Activated naive CD4-positive, alpha-beta T cell treated with Interleukin-2 at 50 U/mL for 16 hours (primary cell): ENCODE measurements at regions not wholly inside any gene's neighbourhood (a gene's known extent, or its start where the extent isn't known, plus 50 kb on each side); places are given as distances from the start of the nearest gene placed in this dataset.

ENCODE experiments used
- DNase-seq: peaks from one replicate; pipeline ENCODE4 v3.0.0-alpha.2; 2020

DNA sequence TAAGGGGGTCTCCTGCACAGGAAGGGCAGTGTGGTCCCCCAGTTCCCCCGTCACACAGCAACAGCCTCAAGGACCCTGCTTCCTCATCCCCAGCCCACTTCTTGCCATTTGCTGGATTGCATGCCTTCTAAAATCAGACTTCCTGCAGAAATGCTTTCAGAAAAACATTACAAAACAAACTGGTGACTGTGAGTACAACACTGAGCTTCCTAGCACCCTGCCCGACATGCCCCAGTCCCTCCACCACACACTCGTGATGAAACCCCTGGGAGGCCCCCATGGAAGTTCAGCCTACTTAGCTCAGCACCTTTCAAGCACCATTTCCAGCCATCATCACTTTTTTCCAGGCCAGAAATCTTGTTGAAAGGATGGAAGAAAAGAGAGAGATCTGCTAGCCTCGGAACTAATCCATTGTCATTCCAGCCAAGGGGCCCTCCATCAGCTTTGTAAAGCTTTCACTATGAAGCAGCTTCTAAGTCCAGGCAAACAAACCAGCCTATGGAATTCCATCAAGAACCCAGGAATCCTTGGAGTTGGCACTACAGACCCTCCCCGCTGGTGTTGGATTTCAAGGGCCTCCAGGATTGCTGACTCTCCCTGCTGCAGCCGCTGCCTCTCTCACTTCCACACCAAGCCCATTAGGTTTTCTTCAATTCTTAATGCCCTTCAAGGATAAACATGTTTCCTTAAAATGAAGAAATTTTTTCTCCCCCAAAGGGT lies 114.6 kb downstream of the C5orf15 start:
- no peak for DNase-seq

DNA sequence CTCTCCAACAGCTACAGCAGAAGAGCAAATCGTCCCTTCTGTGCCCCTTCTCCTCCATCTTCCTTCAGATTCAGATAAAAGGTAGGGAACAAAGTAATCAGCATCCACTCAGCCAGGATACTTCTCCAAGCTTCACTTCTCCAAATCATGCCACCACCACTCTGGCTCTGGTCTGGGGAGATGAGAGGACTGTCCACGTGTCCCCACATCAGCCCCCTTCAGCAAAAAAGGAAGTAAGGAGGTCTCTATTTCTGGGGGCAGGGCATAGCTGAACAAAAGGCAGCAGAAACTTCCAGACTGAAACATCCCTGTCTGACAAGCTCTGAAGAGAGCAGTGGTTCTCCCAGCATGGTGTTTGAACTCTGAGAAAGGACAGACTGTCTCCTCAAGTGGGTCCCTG lies 116.9 kb downstream of the C5orf15 start:
- no peak for DNase-seq

DNA sequence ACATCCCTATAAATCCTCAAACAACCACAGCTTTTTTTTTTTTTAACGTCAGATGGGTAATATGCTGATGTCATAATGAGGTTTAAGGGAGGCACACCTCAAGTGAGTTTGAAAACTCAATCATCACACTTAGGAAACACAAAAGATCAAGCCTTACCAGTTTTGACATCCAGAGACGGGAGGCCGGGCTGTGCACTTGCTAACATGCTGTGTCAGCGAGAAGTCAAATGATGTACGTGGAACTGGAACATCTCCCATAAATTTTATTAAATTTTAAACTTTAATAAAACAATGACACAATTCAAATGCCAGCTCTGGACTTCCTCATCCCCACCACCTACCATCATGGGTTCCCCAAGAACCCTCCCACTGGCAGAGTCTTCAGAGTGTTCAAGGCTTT lies 117.6 kb downstream of the C5orf15 start:
- no peak for DNase-seq

DNA sequence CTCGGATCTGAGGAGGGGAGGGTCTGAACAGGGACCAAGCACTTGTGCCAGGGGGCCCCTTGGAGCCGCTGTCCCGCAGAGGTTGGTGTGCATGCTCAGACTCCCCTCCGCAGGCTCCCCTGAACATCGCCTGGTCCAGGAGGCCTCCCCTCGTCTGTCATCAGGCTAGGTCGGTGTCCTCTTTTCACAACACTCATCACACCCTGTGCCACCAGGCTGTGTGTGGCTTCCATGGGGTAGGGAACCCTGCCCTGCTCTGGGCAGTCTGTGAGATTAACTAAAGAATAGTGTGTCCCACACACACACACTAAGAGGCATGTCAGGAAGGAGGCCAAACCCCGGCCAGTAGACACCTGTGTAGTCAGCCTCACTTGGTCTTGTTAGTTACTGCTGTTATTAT lies 119.3 kb downstream of the C5orf15 start:
- no peak for DNase-seq

DNA sequence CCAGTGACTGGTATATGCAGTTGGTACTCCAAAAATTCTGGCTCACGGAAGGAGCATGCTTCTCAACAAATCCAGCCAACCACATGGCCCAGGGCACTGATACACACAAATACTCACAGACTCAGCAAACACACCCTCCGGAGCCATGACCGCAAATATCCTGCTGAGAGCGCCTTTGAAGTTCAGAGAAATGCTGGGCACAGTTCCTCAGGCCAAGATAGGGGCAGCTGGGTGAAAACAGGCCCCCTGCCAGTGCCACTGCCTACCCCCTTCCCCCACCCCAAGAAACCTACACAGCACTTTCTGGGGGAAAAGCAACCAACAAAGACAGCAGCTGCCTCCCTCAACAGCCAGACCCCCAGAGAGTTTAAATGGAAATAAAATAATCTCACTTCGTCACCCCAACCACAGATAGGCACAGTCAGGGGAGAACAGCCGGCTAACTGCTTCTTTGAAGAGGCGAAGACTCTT lies 120.0 kb downstream of the C5orf15 start:
- DNase-seq = no peak

DNA sequence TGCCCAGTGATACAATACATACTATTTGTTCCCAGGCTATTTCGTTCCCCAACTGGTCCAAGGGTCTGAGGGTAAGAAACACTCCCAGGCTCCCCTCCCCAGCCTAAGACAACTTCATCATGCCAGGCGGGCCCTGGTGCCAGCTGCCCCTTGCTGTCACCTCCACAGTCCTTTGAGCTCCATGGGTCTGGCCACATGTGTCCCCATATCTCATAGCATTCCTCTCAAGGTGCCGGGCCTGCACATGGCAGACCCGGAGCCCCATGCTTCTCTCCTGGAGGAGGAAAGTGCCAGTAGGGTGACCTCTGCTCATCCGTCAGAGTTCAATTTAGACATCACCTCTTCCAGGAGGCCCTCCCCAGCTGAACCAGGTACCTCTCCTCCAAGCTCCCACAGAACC lies 120.5 kb downstream of the C5orf15 start:
- DNase-seq = no peak

DNA sequence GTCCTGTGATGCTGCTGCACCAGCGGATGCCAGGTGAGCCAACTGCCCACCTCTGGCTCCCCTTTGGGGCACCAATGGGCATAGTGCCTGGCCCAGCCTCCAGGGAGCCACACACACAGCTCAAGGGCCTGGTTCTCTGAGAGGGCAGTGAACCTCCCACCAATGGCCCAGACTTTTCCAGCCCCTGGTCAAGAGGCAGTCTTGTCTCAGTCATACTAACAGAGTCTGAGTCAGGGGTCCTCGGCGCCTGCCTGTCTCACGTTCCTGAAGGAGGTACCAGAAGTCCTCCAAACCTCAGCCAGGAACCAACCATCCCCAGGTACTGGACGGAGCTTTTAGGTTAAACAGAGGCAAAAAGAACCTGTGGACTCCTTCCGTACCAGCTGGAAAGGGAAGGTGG lies 121.1 kb downstream of the C5orf15 start:
- no peak for DNase-seq

DNA sequence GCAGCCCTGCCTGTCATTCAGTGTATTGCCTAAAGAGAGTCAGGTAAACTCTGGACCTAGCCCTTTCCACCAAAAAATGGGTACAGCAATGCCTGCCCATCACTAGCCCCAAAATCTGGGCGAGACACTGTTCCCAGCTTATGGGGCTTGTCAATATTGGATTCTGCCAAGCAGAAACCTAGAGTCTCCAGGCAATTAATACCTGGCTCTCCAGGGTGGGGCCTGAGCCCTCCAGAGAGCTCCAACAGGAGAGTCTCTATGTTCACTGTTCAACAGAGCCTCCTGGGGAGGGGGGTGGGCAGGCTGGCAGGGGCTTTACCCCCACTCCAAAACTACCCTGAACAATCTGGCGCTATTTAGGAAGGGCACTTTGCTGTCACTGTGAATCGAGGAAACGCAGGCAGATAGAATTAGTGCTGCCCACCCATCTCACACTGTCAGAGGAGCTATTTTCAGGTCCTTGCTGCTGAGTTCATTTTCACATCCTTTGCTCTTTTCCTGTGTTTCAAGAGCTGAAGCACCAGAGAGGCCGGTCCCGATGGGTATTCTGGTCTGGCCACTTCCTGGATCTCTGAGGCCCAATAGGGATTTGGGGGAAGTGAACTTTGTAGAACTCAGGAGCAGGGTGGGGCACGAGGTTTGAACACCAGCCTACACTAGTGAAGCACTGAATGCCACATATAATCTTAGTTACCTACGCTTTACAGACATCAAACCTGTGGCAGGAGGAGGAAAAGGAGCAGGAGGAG lies 121.8 kb downstream of the C5orf15 start:
- no peak for DNase-seq

DNA sequence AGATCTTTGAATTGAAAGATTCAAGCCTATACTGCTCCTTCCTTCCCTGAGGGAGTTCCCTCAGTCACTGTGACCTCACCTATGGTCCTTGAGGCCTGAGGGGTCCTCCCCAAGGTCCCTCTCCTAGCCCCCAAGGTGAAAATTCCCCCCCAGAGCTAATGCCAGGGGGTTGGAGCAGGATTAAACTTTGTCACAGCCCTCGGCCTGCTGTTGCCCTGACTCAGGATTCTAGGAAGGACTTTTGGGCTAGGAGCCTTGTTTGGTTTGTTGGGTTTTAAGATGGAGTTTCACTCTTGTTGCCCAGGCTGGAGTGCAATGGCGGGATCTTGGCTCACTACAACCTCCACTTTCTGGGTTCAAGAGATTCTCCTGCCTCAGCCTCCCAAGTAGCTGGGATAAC lies 123.2 kb downstream of the C5orf15 start:
- DNase-seq = no peak

DNA sequence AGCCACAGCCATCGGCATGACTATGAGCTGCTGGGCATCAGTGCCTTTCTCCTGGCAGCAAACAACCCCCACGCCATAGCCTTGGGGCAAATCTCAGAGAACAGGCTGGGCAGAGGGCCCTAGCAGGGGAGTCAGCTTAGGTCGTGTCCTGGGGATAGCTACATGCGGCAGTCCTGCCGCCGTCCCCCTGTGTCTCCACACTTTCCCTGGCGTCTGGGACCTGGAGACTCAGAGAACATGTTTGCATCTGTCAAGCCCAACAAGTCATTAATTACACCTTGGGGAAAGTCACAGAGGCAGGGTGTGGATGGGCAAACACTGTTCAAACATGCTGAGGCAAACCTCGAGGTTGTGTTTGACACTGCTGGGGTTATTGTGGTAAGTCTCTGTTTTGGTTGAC lies 123.6 kb downstream of the C5orf15 start:
- DNase-seq = no peak

DNA sequence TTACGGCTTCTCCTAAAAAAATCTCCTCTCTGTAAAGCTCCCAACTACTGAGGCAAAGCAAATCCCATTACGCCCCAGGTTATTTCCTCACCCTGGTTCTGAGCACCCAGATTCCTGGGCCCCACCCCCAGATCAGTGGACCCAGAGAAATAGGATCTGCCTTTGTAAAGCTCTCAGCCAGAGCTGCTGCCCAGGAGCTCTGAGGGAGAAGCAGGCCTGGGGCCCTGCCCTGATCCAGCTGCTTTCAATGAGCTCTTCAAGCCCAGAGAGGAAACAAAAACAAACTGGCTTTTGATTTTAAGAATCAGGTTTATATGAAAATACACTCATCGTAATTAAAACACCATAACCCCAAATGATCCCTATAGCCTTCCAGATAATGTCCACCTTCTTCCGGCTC lies 124.5 kb downstream of the C5orf15 start:
- DNase-seq = no peak

DNA sequence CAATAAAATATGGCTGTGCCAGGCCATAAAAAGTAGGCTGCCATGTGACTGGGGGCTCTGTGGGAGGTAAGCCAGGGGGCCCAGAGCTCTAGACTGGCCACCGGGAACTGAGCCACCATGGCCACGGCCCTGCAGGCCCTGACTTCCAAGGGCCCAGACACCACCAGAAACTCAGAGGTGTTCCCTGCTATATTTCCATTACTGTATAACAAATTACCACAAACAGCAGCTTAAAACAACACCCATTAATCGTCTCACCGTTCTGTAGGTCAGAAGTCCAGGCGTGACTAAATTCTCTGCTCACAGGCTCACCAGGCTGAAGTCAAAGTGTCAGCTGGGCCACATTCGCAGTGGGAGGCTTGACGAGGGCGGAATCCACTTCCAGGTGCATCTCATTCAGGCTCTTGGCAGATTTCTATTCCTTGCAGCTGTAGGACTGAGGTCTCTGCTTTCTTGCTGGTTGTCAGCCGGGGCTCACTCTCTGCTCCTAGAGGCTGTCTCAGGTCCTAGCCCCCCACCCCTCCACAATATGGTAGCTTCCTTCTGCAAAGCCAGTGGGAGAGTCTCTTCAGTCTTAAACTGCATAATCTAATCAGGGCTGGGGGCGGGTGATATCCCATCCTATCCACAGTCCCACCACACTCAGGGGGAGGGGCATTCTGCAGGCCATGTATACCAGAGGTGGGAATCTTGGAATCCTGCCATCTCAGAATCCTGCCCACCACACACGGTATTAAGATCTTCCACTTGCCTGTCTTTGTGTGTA lies 125.4 kb downstream of the C5orf15 start:
- no peak for DNase-seq

DNA sequence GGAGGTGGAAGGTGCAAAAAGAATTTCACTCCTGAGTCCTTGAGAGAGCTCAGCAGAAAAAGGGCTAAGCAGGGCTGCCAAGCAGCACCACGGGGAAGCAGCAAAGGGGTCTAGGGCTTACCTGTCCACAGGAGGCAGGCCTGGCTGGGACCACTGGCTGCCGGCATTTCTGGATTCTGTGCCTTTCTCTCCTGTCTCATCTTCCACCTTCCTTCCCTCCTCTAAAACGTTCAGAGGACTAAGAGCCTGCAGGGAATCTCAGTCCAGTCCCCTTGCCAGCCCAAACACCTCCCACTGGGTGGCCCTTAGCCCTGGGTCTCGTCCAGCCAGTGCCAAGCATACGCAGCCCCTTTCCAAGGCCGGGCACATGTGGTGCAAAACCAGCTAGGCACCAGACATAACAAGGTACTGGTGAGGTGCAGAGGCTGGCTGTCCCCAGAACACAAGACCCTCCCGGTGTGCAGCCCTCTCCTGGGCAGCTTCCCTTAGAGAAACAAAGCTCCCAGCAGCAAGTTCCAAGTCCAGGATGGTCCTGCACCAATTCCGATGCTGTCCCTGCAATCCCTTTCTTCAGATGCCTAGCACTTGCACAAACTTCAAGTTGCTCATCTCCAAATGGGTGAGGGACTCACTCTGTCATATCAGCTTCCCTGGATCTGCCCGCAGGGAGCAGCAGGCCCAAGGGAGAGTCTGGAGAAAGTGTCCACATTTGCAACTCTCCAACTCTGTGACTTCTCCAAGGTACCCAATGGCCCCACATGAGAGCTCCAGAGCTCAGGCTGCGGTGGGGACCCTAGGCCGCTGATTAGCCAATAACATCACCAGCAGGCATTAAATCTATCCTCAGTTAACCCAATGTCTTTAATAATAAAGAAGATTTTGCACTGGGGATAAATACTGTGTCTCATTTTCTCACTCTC lies 126.3 kb downstream of the C5orf15 start:
- DNase-seq = no peak

DNA sequence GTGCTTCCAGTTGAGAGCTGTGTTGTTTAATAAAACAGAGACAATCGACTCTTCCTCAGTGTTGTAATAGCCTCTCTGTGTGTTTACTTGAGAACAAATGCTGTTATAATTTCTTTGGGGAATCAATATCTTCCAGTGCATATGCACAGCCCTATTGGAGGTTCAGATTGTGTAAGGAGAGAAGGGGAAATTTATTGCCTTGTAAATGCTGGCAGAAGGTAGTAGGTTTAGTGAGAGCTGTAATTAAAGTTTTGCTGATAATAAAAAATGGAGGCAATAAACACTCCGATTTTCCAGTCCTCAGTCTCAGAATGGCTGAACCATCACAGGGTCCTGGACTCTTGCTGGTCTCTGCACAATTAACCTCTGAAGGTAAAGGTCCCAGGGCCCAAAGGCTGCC lies 128.3 kb downstream of the C5orf15 start:
- no peak for DNase-seq

DNA sequence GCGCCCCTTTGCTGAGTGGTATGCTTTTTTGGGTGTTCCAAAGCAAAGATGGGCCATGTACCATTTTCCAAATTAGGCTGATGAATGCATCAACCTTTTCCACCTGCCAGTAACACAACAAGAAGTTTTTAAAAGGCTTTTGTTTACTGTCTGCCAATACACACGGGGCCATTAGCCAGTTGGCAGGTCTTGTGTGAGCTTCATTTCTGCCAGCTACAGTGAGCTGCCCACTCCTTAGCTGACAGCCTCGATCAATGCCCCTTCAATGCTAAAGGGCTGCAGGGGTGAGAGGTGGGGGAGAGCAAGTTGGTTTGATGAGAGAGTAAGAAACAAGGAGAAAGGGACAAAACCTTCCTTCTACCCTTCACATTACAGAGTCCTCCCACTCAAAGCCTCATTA lies 128.7 kb downstream of the C5orf15 start:
- DNase-seq = no peak

DNA sequence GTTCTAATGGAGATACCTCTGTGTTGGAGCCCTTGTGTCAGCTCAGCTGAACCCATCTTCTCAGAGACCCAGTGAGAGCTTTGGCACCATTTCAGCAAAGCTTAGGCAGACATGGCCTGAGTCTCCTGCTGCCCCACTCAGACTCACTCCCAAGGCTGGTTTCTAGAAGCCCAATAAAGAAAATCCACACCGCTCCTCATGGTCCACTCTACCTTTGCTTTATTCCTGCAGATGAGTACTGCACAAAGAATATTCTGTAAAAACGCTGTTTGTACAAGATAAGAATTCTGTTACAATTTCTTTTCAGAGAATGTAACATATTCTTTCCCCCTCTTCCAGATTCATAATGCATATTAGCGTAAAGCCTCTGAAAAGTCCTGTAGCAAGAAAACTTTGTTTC lies 129.3 kb downstream of the C5orf15 start:
- DNase-seq = no peak

DNA sequence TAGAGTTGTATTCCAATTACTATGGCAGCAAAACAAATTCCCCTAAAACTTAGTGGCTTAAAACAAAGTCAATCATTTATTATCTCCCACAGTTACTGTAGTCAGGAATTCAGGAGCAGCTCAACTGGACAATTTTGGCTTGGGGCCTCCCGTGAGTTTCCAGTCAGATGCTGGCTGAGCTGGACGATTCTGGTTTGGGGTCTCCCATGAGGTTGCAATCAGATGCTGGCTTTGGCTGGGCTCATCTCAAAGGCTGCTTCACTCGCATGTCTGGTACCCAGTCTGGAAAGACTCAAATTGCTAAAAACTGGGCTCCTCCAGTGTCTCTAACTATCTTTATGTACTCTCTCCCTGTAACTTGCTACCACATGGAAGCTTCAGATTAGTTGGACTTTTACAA lies 130.1 kb downstream of the C5orf15 start:
- DNase-seq = no peak

DNA sequence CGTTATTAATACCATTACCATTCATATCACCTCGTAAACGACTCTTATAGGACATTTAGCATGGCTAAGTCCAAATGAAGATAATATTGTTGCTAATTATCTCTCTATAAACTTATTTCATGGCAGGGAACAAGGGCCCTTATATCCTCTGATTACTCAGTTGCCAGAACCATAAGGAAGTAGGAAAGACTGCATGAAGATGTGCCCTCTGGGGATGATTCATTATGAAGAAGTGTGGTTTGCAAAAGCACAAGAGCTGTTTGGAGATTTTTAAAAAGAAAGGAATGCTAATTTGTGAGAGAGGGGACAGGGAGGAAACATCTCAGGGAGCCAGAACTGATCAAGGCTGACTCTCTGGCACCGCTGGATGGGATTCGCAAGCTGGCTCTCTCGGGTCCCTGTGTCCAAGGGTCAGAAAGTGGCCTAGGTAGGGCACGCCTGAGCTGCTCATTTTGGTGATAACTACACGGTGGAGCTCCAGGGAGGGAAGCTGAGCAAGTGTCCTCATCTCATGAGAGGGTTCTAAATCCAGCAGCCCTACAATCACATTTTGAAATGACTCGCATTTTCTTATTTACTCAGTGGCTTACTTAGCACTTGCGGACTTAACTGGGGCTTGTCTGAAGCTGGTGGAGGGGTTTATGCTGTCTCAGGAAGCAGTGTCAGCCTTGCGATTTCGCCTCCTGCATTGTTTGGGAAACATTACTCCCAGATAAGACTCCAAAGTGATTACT lies 136.8 kb downstream of the C5orf15 start:
- no peak for DNase-seq

DNA sequence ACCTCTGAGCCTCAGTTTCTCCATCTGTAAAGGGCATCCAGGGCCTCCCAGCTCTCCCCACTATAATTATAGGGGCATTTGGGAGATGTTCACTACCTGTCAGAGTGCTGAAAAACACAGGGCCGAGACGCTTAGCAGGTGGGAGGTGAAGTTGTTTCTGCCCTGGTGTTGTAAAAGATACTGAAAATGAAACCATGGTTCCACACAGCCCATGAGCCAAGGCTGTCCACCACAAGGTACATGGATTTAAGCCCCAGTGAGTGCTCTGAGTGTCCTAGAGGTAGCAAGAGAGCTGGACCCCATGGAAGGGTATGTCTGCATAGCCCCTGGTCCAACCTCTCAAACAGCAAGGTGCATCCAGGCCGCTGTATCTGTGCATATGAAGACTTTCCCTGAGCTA lies 137.5 kb downstream of the C5orf15 start:
- no peak for DNase-seq

DNA sequence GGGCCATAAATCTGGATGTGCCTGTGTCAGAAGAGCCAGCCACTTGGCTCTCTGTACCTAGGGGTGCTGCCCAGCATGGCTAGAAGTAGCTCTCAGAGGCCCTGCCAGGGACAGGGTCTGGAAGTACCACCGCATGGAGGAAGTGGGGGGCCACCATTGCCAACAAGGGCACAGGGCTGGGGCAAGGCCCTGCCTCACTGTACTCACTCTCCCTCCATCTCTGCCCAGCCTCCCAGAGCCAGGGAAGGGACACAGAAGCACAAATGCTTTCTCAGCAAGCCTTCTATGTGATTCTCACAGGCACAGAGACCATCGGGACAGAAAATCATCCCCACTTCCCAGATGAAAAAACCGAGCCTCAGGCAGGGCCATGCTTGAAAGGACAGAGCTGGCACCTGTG lies 138.1 kb downstream of the C5orf15 start:
- DNase-seq = no peak

DNA sequence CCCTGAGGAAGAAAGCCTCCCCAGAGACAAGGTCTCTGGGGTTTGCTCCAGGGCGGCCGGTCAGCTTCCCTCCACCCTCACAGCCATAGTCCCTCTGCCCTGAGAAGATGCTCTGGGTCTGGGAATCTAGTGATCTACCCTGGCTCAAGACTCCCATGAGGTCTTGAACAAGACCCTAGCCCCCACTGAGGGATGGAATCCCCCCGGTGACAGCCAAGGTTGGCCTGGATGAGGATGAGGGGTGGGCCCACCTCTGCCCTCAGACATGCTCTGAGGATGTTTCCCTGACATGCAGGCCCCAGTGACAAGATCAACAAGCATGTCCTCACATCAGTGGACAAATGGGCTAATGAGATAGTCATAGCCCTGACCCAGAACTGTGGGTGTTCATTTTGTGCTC lies 138.6 kb downstream of the C5orf15 start:
- DNase-seq = no peak

DNA sequence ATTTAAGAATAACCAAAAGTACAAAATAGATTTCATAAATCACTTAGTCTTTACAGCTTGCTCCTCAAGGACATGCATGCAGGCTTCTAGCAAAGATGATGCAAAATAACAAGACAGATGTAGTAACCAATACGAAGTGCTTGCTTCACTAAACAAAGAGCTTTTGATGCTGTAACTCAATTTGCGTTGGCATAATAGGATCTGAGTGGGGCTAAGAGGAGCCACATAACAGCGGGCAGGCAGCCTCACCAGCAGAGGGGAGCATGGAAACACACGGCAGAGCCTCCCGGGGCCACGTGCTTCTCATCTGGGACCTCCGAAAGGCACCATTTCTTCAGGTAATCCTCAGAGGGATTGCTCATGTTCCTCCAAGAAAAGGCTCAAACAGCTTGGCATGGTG lies 139.7 kb downstream of the C5orf15 start:
- DNase-seq = no peak
